ENCODE measurements at regions not wholly inside any gene's neighbourhood (a gene's known extent, or its start where the extent isn't known, plus 50 kb on each side); places are given as distances from the start of the nearest gene placed in this dataset.

DNA sequence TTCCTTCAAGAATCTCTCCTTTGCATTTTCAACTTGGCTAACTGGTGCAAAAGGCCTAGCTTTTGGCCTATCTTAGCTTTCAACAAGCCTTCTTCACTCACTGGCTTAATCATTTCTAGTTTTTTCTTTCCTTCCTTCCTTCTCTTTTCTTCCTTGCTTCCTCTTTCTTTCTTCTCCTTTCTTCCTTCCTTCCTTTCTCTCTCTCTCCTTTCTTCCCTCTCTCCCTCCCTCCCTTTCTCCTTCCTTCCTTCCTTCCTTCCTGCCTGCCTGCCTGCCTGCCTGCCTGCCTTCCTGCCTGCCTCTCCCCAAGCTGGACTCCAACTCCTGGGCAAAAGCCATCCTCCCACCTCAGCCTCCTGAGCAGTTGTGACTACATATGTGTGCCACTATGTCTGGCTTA, 176.2 kb upstream of the APCDD1 start:
- TF ChIP-seq, protein P1, sequence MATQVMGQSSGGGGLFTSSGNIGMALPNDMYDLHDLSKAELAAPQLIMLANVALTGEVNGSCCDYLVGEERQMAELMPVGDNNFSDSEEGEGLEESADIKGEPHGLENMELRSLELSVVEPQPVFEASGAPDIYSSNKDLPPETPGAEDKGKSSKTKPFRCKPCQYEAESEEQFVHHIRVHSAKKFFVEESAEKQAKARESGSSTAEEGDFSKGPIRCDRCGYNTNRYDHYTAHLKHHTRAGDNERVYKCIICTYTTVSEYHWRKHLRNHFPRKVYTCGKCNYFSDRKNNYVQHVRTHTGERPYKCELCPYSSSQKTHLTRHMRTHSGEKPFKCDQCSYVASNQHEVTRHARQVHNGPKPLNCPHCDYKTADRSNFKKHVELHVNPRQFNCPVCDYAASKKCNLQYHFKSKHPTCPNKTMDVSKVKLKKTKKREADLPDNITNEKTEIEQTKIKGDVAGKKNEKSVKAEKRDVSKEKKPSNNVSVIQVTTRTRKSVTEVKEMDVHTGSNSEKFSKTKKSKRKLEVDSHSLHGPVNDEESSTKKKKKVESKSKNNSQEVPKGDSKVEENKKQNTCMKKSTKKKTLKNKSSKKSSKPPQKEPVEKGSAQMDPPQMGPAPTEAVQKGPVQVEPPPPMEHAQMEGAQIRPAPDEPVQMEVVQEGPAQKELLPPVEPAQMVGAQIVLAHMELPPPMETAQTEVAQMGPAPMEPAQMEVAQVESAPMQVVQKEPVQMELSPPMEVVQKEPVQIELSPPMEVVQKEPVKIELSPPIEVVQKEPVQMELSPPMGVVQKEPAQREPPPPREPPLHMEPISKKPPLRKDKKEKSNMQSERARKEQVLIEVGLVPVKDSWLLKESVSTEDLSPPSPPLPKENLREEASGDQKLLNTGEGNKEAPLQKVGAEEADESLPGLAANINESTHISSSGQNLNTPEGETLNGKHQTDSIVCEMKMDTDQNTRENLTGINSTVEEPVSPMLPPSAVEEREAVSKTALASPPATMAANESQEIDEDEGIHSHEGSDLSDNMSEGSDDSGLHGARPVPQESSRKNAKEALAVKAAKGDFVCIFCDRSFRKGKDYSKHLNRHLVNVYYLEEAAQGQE (IDR thresholded peaks at IDR 0.05; ENCODE audit: insufficient read depth in 1 of 2, low read depth in 2 of 2, low read length in 1 of 2): no peak
- TF ChIP-seq, protein P2, sequence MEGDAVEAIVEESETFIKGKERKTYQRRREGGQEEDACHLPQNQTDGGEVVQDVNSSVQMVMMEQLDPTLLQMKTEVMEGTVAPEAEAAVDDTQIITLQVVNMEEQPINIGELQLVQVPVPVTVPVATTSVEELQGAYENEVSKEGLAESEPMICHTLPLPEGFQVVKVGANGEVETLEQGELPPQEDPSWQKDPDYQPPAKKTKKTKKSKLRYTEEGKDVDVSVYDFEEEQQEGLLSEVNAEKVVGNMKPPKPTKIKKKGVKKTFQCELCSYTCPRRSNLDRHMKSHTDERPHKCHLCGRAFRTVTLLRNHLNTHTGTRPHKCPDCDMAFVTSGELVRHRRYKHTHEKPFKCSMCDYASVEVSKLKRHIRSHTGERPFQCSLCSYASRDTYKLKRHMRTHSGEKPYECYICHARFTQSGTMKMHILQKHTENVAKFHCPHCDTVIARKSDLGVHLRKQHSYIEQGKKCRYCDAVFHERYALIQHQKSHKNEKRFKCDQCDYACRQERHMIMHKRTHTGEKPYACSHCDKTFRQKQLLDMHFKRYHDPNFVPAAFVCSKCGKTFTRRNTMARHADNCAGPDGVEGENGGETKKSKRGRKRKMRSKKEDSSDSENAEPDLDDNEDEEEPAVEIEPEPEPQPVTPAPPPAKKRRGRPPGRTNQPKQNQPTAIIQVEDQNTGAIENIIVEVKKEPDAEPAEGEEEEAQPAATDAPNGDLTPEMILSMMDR (IDR thresholded peaks at IDR 0.05): no peak
- no peak for TF ChIP-seq TCF7L2 (IDR thresholded peaks at IDR 0.05; ENCODE audit: low read depth, low read length)

Data from Panc1 (cell line).